H7 (cell line): ENCODE measurements at regions not wholly inside any gene's neighbourhood (a gene's known extent, or its start where the extent isn't known, plus 50 kb on each side); places are given as distances from the start of the nearest gene placed in this dataset.

Source experiments
- DNase-seq: peaks from one replicate; pipeline ENCODE4 v3.0.0; 2012
- H3K27me3 ChIP-seq: 2 replicates; pipeline ENCODE4 v1.6.0; 2011; ENCODE audit warnings: mild to moderate bottlenecking, low read length; ENCODE audit not compliant: control insufficient read depth, insufficient read depth
- H3K36me3 ChIP-seq: replicated peaks from 2 replicates; pipeline ENCODE4 v1.5.1; 2011; ENCODE audit warnings: low read length; ENCODE audit not compliant: control insufficient read depth, insufficient read depth
- H3K4me3 ChIP-seq: 2 replicates; pipeline ENCODE4 v1.5.1; 2011; ENCODE audit warnings: low read depth, mild to moderate bottlenecking, control low read depth, low read length, moderate library complexity; ENCODE audit not compliant: insufficient read depth

- H3K36me3 ChIP-seq, result no peaks in the 10 kb centered on the region
- H3K4me3 ChIP-seq, result no peak overlapping the region
- DNase-seq, result no peak
- H3K27me3 ChIP-seq, result no peaks in the 10 kb centered on the region
Observed at GRCh38 chr4:189414021-189414420, 526.7 kb upstream of the FRG1 start.

DNA sequence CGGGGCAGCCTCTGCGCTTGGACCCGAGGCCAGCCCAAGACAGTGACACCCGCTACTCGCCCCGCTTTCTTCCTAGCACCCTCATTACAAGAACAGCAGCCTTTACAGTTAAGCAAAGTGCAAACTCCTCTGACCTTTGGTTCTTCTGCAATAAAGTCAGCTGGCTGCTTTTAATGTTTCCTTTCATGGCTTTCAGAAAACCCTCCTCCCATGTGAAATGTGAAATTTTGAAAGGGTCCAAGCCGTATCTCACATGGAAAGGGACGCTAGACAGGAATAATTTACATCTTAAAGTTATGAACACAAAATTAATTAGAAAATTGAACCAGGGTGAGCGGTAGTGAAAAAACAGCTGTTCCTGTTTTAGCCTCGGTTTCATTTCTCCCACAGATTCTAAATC lies 520.1 kb upstream of the FRG1 start:
- Histone ChIP-seq H3K4me3 (no peak overlapping the region), H3K27me3 (no peaks in the 10 kb centered on the region), H3K36me3 (no peaks in the 10 kb centered on the region)
- DNase-seq, result no peak

- H3K36me3 ChIP-seq, result no peaks in the 10 kb centered on the region
- no peak overlapping the region for H3K4me3 ChIP-seq
- peak; percentile 26 for DNase-seq
- no peaks in the 10 kb centered on the region for H3K27me3 ChIP-seq
Observed at GRCh38 chr4:189436207-189436606, 504.5 kb upstream of the FRG1 start.

GRCh38 chr4:189440716-189441115 lies 500.0 kb upstream of the FRG1 start:
- Histone ChIP-seq H3K36me3 (no peaks in the 10 kb centered on the region), H3K4me3 (no peak overlapping the region), H3K27me3 (no peaks in the 10 kb centered on the region)
- DNase-seq, result no peak

- Histone ChIP-seq H3K4me3 (no peak overlapping the region), H3K27me3 (no peaks in the 10 kb centered on the region), H3K36me3 (no peaks in the 10 kb centered on the region)
- no peak for DNase-seq
Observed at GRCh38 chr4:189443341-189443740, 497.3 kb upstream of the FRG1 start.

DNA sequence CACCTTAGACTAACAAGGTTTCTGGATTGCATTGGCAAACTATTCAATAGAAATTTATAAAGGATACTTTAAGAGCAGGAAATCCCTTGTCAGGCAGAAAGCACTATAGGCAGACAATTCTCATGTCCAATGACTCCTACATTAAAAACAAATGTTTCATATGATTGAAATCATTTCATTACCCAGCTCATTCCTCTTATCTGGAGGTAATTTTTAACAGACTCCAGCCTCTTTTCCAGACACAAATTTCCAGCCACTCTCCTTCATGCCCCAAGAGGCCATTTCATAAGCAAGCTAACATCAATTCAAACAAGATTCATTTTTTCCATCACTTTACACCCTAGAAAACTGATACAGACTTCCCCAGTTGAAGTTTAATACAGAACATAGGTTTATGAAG lies 495.1 kb upstream of the FRG1 start:
- H3K27me3 ChIP-seq, result no peaks in the 10 kb centered on the region
- no peak overlapping the region for H3K4me3 ChIP-seq
- H3K36me3 ChIP-seq, result no peaks in the 10 kb centered on the region
- DNase-seq, result no peak

- no peaks in the 10 kb centered on the region for H3K36me3 ChIP-seq
- no peak overlapping the region for H3K4me3 ChIP-seq
- no peaks in the 10 kb centered on the region for H3K27me3 ChIP-seq
- peak; percentile 18 for DNase-seq
Observed at GRCh38 chr4:189463734-189464133, 476.9 kb upstream of the FRG1 start.

DNA sequence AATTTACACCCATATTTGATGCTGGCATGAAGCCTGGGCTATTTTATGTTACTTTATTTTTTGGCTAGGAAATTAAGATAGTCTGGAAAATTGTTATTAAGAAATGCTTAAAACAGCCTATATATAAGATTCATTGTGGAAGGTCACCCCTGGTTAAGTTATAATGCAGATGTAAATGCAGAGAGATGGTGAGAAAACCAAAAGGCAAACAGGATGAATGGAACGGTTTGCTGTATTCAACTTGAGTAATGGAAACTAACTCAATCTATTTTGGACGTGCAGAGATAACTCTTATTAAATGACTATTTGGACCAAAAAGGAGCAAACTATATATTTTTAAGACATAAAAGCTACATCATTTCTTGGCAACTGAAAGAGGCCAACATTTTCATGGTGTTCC lies 446.3 kb upstream of the FRG1 start:
- H3K27me3 ChIP-seq, result no peaks in the 10 kb centered on the region
- H3K4me3 ChIP-seq, result no peak overlapping the region
- H3K36me3 ChIP-seq, result no peaks in the 10 kb centered on the region
- no peak for DNase-seq

DNA sequence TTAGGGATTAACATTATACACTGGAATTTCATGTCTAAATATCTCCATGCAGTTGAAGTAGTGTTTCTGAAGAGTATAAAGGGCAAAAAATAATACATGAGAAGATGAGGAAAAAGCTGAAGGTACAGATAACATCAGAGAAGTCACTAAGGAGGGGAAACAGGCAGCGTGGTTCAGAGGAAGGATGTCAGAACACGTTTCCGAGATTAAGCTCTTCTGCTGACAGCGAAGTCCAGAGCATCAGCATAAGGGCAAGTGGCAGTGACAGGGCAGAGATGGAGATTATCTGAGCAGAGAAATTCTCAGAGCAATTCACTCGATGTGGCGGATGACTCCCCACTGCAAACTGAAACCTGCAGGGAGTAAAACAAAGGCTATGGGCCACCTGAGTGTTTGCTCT lies 443.2 kb upstream of the FRG1 start:
- Histone ChIP-seq H3K36me3 (no peaks in the 10 kb centered on the region), H3K4me3 (no peak overlapping the region), H3K27me3 (no peaks in the 10 kb centered on the region)
- no peak for DNase-seq

DNA sequence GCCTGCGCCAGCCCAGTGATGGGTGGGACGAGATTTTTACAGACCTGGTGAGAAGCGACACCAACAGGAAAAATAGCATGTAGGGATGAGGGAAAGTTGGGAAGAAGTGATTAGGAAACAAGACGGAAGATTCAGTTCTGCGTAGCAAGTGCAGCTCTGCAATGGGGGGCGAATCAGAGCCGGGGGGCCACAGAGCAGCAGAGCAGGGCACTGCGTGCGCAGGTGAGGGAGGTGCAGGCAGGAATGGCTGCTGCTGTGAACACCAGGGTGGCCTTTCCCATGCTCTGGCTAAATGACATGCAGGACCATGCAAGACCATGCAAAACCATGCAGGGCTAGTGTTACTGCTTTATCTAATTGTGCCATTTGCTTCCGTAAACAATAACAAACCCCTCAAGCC lies 442.7 kb upstream of the FRG1 start:
- H3K4me3 ChIP-seq, result no peak overlapping the region
- no peaks in the 10 kb centered on the region for H3K27me3 ChIP-seq
- H3K36me3 ChIP-seq, result no peaks in the 10 kb centered on the region
- DNase-seq, result no peak

DNA sequence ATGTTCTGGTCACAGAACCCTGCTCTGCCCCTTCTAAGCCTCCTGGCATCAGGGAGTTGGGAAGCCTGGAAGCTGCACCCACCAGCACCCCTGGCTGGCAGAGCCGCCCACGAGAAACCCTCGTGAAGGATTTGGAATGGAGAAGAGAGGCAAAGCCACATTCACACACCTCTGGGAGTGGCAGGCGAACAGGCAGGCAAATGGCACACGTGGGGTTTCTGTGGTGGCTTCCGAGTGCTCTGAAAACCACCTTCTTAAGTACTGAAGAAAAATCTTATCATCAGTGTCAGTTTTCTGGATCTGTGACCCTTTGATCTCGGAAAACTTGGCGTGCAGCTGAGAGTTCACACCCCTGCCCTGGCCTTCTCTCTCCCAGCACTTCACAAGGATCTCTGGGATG lies 442.2 kb upstream of the FRG1 start:
- Histone ChIP-seq H3K4me3 (no peak overlapping the region), H3K36me3 (no peaks in the 10 kb centered on the region), H3K27me3 (no peaks in the 10 kb centered on the region)
- peak; percentile 13 for DNase-seq

- no peak for DNase-seq
- H3K27me3 ChIP-seq, result no peaks in the 10 kb centered on the region
- no peak overlapping the region for H3K4me3 ChIP-seq
- no peaks in the 10 kb centered on the region for H3K36me3 ChIP-seq
Observed at GRCh38 chr4:189499696-189500095, 441.0 kb upstream of the FRG1 start.

- H3K4me3 ChIP-seq, result no peak overlapping the region
- no peak for DNase-seq
- H3K27me3 ChIP-seq, result no peaks in the 10 kb centered on the region
- no peaks in the 10 kb centered on the region for H3K36me3 ChIP-seq
Observed at GRCh38 chr4:189500970-189501369, 439.7 kb upstream of the FRG1 start.

DNA sequence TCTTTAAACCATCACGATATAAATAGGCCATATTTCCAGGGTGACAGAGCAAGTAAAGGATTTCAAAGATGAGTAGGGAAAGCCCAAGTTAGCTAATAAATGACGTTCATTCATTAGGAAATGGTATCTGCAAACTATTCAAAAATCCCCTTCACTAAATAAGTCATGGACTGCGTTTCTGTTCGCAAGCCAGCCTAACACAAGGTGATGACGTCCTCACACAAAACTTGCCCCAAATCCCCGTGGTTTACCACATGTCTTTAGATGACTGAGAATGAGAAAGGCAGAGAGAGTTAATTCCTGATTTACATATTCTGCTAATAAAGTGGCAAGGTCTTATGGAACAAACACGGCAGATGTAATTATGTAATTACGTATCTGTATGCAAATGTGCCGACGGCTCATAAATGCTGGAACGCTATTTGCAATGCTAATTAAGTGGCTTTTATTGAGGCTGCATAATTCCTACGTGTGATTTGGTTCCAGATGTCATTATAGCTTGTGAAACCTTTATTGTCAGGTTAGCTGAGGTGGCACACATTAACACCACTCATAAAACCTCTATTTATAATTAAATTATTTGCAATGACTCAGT lies 437.7 kb upstream of the FRG1 start:
- DNase-seq, result no peak
- Histone ChIP-seq H3K4me3 (no peak overlapping the region), H3K27me3 (no peaks in the 10 kb centered on the region), H3K36me3 (no peaks in the 10 kb centered on the region)

DNA sequence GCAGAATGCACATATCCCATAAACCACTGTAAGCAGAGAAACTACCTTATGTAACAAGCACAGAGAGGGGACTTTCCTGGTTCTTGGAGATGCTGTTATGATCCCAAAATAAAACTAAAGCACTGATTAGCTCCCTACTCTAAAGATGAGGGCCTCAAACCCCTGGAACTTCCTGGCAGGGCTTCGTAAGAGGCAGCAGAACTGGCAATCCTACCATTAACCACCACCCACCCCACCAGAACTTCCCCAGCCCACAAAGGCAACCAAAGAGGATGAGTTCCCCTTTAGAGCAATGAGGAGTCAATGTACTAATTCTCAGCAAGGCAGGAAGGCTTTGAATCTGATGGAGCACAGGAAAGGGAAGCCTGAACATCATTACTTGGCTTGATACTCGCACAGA lies 436.5 kb upstream of the FRG1 start:
- Histone ChIP-seq H3K27me3 (no peaks in the 10 kb centered on the region), H3K36me3 (no peaks in the 10 kb centered on the region), H3K4me3 (no peak overlapping the region)
- DNase-seq, result no peak

- H3K4me3 ChIP-seq, result no peak overlapping the region
- no peaks in the 10 kb centered on the region for H3K27me3 ChIP-seq
- H3K36me3 ChIP-seq, result no peaks in the 10 kb centered on the region
- no peak for DNase-seq
Observed at GRCh38 chr4:189505380-189505779, 435.3 kb upstream of the FRG1 start.
